ENCODE measurements at regions not wholly inside any gene's neighbourhood (a gene's known extent, or its start where the extent isn't known, plus 50 kb on each side); places are given as distances from the start of the nearest gene placed in this dataset.
A peak's percentile ranks its signal among the peaks of the same experiment; 100 is the strongest.

DNA sequence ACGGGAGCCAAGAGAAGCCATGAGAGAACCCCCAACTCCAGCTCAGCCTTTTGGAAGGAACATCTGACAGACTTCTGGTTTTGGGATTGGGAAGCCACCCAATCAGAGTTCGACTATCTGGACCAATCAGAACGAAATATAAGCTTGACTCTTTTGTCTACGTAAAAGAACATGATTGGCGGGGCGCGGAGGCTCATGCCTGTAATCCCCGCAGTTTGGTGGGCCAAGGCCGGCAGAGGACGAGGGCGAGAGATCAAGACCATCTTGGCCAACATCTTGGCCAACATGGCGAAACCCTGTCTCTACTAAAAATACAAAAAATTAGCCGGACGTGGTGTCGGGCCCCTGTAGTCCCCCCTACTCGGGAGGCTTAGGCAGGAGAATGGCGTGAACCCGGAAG is 380.3 kb downstream of the TBL1XR1 start:
- Histone ChIP-seq H3K4me1 (no peaks in the 10 kb centered on the region), H3K4me3 (no peak overlapping the region), H3K9me3 (replicated peaks) (no peaks in the 10 kb centered on the region), H3K36me3 (no peaks in the 10 kb centered on the region), H3K27me3 (no peaks in the 10 kb centered on the region), H3K27ac (no peak overlapping the region)
- DNase-seq: no peak

DNA sequence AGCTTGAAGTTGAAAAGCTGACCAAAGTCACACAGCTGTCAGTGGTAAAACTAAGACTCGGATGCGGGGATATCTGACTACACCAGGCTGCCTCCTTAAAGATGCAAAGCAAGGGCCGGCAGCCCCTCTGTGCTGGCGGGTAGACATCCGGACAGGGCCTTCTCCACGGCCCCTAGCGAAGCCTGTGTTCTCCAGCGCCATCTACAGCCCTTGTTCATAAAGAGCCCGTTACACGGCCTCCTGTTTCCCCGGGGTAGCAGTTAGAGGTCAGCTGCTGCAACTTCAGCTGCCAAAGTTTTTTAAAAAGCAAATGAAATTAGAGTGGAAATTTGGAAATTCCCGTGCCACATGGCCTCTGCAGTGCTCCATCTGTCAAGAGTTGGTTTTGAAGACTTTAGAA is 383.0 kb downstream of the TBL1XR1 start:
- Histone ChIP-seq H3K4me1 (no peaks in the 10 kb centered on the region), H3K9me3 (replicated peaks) (no peaks in the 10 kb centered on the region), H3K27ac (no peak overlapping the region), H3K27me3 (no peaks in the 10 kb centered on the region), H3K36me3 (no peaks in the 10 kb centered on the region), H3K4me3 (no peak overlapping the region)
- DNase-seq: peak; percentile 57 to 75

DNA sequence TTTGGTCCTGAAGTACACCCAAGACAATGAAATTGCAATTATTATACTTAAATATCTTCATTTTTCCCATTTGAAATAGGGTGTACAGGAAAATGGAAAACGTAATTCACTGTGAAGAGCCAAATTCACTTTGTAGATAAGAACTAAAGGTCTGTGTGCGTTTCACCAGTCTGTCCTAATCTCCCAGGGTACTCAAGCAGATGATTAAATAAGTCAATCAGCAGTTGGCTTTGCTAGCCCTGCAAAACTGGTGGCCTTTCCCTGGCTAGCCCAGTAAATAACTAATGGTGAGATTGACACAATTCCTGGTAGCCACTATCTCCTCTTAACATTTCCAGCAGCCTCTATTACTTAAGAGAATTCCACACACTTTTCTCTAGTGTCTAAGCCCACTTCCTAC is 389.3 kb downstream of the TBL1XR1 start:
- no peaks in the 10 kb centered on the region for H3K4me1 ChIP-seq
- H3K36me3 ChIP-seq: no peaks in the 10 kb centered on the region
- no peaks in the 10 kb centered on the region for H3K27me3 ChIP-seq
- no peak for DNase-seq
- no peak overlapping the region for H3K4me3 ChIP-seq
- no peak overlapping the region for H3K27ac ChIP-seq
- H3K9me3 ChIP-seq (replicated peaks): no peaks in the 10 kb centered on the region

DNA sequence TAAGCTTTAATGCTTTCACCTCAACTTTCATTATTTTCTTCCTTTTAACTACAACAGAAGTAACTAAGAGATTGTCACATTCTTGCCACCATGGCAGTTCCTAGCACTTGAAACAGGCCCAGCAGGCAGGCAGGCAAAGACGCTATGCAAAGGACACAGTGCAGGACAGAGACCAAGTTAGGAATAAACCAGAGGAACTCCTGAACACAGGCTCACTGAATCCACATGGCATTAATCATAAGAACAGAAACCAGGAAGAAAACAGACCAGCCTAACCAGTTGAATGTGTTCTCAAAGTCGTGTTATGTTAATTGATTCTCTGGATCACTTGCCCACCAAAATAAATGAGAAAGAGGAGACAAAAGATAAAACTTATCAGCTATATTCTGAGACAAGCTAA is 397.6 kb downstream of the TBL1XR1 start:
- no peaks in the 10 kb centered on the region for H3K4me1 ChIP-seq
- H3K9me3 ChIP-seq (replicated peaks): no peaks in the 10 kb centered on the region
- H3K27me3 ChIP-seq: no peaks in the 10 kb centered on the region
- no peaks in the 10 kb centered on the region for H3K36me3 ChIP-seq
- no peak overlapping the region for H3K27ac ChIP-seq
- no peak overlapping the region for H3K4me3 ChIP-seq
- no peak for DNase-seq

DNA sequence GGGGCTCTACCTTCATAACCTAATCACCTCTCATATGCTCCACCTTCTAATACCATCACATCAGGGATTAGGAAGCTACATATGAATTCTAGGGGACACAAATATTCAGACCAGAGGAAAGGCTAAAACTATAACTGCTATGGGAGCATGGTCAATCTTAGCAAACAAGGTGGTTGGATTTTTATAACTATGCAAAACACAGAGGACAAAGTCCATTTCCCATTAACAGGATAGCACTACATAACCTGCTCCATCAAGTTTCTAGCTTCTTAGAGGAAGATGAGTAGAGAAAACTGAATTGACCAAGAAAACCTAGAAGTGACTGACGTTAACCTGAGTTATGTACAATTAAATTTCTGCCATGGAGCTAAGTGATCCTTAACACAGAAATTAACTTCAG is 398.6 kb downstream of the TBL1XR1 start:
- DNase-seq: no peak
- no peaks in the 10 kb centered on the region for H3K9me3 ChIP-seq (replicated peaks)
- H3K36me3 ChIP-seq: no peaks in the 10 kb centered on the region
- no peak overlapping the region for H3K27ac ChIP-seq
- H3K27me3 ChIP-seq: no peaks in the 10 kb centered on the region
- H3K4me3 ChIP-seq: no peak overlapping the region
- H3K4me1 ChIP-seq: no peaks in the 10 kb centered on the region

DNA sequence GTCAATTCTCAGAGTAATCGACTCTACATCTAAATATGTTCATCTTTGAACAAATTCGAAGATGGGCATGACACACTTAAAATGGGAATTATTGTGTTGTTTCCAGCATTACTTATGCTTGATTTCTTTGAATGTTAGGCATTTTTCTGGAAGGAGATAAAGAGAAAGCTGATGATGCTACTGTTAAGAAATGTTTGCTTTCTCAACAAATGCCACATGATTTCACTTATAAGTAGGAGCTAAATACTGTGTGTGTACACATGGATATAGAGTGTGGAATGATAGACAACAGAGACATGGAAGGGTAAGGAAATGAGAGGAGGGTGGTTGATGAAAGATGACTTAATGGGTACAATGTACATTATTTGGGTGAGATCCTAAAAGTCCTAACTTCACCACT is 400.9 kb downstream of the TBL1XR1 start:
- no peak overlapping the region for H3K27ac ChIP-seq
- DNase-seq: no peak
- no peaks in the 10 kb centered on the region for H3K27me3 ChIP-seq

DNA sequence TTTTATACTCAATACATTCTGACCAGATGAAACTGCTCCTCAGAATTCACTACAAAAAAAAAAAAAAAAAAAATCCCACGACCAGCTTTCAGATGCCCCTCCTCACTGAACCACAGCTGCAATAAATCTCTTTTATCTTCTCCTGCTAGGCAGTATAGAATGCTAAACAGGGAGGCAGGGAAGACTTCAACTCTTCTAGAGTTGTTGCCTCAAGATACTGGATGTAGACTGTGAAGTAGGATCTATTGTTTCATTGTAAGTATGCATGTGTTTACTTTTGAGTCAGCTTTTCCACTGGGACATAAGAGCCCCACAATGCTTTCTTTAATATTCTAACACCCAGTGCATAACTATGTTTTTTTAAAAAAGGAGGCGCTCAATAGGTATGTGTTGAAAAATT is 401.4 kb downstream of the TBL1XR1 start:
- H3K9me3 ChIP-seq (replicated peaks): no peaks in the 10 kb centered on the region
- no peaks in the 10 kb centered on the region for H3K27me3 ChIP-seq
- H3K4me1 ChIP-seq: no peaks in the 10 kb centered on the region
- DNase-seq: peak in 1 of 2 experiments; percentile 2
- no peak overlapping the region for H3K27ac ChIP-seq
- no peaks in the 10 kb centered on the region for H3K36me3 ChIP-seq
- no peak overlapping the region for H3K4me3 ChIP-seq

More for the DNA sequence above, 400.9 kb downstream of the TBL1XR1 start:
- Histone ChIP-seq H3K4me3 (no peak overlapping the region), H3K36me3 (no peaks in the 10 kb centered on the region), H3K4me1 (no peaks in the 10 kb centered on the region), H3K9me3 (replicated peaks) (no peaks in the 10 kb centered on the region)

DNA sequence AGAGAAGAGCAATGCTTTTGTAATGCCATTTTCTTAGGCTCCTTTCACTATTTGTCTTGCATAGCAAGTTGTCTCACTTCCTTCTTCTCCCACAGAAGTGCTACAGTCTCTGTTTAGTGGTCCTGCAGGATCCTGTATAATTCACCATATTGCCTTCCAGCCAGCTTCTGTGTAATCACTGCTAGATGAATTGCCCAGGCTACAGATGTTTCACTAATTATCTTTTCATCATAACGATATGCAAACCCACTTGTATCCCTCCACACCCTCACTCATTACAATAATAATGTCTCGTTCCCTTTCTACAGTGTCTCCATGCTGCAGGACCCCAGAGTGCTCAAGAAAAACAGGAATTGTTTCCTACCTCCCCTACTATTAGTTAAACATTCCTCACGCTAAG is 402.9 kb downstream of the TBL1XR1 start:
- DNase-seq: no peak
- no peak overlapping the region for H3K4me3 ChIP-seq
- H3K9me3 ChIP-seq (replicated peaks): no peaks in the 10 kb centered on the region
- no peaks in the 10 kb centered on the region for H3K4me1 ChIP-seq
- no peaks in the 10 kb centered on the region for H3K36me3 ChIP-seq
- no peaks in the 10 kb centered on the region for H3K27me3 ChIP-seq
- no peak overlapping the region for H3K27ac ChIP-seq

DNA sequence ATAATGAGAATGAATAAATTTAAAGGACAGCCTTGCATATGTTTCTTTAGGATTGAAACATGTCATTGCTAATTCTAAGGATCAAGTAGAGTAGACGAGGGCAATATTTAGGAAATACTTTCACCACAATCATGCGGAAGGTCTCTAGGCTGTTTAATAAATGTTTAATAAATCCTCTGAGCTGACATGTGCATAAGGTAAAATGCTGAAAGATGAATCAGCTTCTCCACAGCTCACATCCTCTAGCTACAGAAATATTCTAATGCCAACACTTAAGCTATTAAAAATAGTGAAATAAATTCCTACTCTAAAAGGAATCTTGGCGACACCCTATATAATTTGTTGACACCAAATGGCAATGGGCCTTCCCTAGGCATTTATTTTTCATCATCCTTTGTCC is 407.3 kb downstream of the TBL1XR1 start:
- no peaks in the 10 kb centered on the region for H3K27me3 ChIP-seq
- no peaks in the 10 kb centered on the region for H3K9me3 ChIP-seq (replicated peaks)
- H3K27ac ChIP-seq: no peak overlapping the region
- no peak for DNase-seq
- H3K4me3 ChIP-seq: no peak overlapping the region
- H3K36me3 ChIP-seq: no peaks in the 10 kb centered on the region
- H3K4me1 ChIP-seq: no peaks in the 10 kb centered on the region

DNA sequence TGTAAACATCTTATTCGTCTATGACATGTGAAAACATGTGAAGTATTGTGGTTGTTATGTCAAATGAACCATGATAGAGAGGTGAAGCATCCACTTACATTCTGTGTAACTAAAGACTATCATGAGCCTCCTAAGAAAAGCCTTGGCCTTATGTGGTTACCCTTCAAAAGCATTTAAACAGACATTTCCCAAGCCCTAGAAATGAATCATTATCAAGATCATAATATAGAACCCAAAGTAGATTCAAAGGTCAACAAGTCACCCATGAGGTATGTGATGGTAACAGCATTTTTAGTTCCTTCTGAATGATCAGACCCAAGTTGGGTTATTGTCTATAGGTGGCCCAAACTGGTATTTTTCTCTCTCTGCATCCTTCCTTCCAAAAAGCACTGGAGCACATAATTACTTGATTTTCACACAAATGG is 408.0 kb downstream of the TBL1XR1 start:
- Histone ChIP-seq H3K27me3 (no peaks in the 10 kb centered on the region), H3K4me1 (no peaks in the 10 kb centered on the region), H3K9me3 (replicated peaks) (no peaks in the 10 kb centered on the region), H3K27ac (no peak overlapping the region), H3K4me3 (no peak overlapping the region), H3K36me3 (no peaks in the 10 kb centered on the region)
- no peak for DNase-seq

DNA sequence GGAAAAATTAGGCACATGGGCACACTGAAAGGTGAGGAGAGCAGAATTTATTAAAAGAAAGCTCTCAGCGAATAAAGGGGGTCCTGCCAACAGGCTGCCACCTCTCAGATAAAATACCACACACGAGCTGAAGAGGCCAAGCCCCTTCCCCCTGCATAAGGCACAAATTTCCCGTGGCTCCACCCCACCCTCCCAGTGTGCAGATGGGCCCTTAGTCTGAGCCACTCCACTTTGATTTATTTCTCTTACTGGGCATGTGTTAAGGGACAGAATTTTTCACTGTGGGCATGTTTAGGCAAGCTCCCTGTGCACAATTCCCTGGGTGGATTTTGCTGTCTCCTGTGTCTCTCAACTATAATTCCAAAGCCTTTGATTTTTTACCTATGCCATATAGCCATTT is 409.8 kb downstream of the TBL1XR1 start:
- DNase-seq: no peak
- H3K36me3 ChIP-seq: no peaks in the 10 kb centered on the region
- H3K4me1 ChIP-seq: no peaks in the 10 kb centered on the region
- no peak overlapping the region for H3K4me3 ChIP-seq
- H3K27me3 ChIP-seq: no peaks in the 10 kb centered on the region
- H3K9me3 ChIP-seq (replicated peaks): no peaks in the 10 kb centered on the region
- H3K27ac ChIP-seq: no peak overlapping the region

DNA sequence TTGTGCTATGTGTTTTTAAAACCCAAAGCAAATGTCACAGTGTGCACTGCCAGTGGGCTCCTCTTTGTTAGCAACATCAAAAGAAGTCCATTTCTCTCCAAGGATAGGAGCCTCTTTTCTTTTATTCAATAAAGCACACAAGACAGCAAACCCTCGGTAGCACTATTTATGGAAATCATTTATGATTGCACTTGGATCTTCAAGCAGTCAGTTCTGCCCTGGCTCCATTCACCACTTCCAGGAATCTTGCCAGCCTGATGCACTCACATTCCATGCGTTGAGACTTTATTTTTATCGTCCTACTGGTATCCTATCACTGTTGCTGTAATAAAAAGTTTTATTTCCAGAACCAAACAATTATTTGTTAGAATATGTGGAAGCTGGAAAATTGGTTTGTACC is 412.1 kb downstream of the TBL1XR1 start:
- no peaks in the 10 kb centered on the region for H3K27me3 ChIP-seq
- DNase-seq: no peak
- H3K4me3 ChIP-seq: no peak overlapping the region
- H3K9me3 ChIP-seq (replicated peaks): no peaks in the 10 kb centered on the region
- no peaks in the 10 kb centered on the region for H3K4me1 ChIP-seq
- H3K36me3 ChIP-seq: no peaks in the 10 kb centered on the region
- H3K27ac ChIP-seq: no peak overlapping the region

DNA sequence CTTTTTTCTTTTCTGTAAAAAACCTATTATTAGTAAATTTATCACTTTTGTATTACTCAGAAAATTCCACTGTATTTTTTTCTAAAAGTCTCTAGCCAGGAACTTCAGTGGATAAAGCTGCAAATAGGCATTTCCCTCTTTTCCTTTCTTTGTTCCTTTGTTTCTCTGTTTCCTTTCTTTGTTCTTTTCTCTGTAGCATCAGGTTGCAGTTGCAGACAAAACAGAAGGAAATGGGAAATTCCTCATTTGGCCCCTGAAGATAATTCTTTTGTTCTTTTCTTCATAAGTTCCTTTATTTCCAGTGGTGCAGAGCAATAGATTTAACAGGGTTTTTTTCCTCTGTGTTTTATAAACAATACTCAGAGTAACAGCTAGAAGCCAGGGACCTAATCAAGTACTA is 416.5 kb downstream of the TBL1XR1 start:
- Histone ChIP-seq H3K36me3 (no peaks in the 10 kb centered on the region), H3K27me3 (no peaks in the 10 kb centered on the region), H3K27ac (no peak overlapping the region), H3K4me1 (no peaks in the 10 kb centered on the region; the same call in 1 of the 2 replicates), H3K4me3 (no peak overlapping the region), H3K9me3 (replicated peaks) (no peaks in the 10 kb centered on the region)
- DNase-seq: no peak

DNA sequence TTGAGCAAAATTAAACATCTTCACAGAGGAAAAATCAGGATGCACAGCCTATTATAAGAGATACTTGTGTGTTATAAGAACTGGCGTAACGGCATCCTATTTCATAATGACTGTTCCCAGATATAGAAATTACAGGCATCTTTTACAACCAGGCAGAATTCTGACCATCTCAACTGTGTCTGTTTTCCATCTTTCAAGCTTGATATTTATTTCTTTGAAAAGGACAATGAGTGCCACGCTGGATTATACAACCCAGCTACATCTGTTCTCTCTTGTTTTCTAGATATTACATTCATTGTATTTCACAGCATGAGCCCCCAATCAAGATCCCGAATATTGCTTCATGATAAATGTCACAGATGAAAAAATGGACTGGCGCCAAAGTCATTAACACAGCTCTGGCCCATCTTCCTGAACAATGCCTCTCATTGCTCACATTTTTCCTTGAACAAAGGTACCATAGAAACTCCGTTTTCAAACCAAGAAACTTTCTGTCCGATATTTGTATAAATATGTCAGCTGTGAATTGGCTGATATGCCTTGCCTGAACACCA is 420.6 kb downstream of the TBL1XR1 start:
- Histone ChIP-seq H3K4me1 (no peaks in the 10 kb centered on the region; the same call in 1 of the 2 replicates), H3K4me3 (no peak overlapping the region), H3K27me3 (no peaks in the 10 kb centered on the region), H3K27ac (no peak overlapping the region), H3K9me3 (replicated peaks) (no peaks in the 10 kb centered on the region), H3K36me3 (no peaks in the 10 kb centered on the region)
- DNase-seq: peak in 1 of 2 experiments; percentile 36

DNA sequence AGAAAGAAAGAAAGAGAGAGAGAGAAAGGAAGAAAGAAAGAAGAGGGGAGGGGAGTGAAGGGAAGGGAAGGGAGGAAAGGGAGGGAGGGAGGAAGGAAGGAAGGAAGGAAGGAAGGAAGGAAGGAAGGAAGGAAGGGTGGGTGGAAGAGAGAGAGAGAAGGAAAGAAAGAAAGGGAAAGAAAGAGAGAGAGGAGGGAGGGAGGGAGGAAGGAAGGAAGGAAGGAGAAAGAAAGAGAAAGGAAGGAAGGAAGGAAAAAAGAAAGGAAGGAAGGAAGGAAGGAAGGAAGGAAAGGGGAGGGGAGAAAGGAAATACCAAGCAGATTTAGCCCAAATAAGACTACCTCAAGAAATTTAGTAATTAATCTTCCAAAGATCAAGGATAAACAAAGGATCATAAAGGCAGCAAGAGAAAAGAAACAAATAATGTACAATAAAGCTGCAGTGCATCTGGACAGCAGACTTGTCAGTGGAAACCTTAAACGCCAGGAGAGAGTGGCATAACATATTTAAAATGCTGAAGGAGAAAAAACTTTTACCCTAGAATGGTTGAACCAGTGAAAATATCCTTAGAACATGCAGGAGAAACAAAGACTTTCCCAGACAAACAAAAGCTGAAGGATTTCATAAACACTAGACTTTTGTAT is 427.6 kb downstream of the TBL1XR1 start:
- H3K4me1 ChIP-seq: no peaks in the 10 kb centered on the region
- H3K27me3 ChIP-seq: no peaks in the 10 kb centered on the region
- H3K36me3 ChIP-seq: no peaks in the 10 kb centered on the region
- no peak overlapping the region for H3K4me3 ChIP-seq
- H3K9me3 ChIP-seq (replicated peaks): no peaks in the 10 kb centered on the region; the same call in 1 of the 2 replicates
- H3K27ac ChIP-seq: no peak overlapping the region
- DNase-seq: no peak

DNA sequence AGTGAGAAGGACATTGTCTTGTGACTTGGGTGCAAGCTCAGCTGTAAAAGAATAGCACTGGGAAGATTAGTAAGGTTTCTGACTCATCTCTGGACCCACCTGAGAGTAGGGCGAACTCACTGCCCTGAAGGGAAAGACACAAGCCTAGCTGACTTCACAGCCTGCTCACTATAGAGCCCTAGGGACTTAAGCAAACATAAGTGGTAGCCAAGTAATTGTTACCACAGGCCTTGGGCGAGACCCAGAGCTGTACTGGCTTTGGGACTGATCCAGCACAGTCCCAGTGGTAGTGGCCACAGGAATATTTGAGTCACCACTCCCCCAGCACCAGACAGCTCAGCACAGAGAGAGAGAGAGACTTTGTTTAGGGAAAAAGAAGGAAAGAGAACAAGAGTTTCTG is 429.9 kb downstream of the TBL1XR1 start:
- no peaks in the 10 kb centered on the region for H3K27me3 ChIP-seq
- H3K9me3 ChIP-seq (replicated peaks): no peaks in the 10 kb centered on the region; the same call in 1 of the 2 replicates
- no peak overlapping the region for H3K27ac ChIP-seq
- no peaks in the 10 kb centered on the region for H3K36me3 ChIP-seq
- DNase-seq: no peak
- no peak overlapping the region for H3K4me3 ChIP-seq
- H3K4me1 ChIP-seq: no peaks in the 10 kb centered on the region

All from SJCRH30 (cell line).